Ammon's horn (tissue), 1 donor: ENCODE measurements at regions not wholly inside any gene's neighbourhood (a gene's known extent, or its start where the extent isn't known, plus 50 kb on each side); places are given as distances from the start of the nearest gene placed in this dataset.

ENCODE experiments used
- DNase-seq: peaks from one replicate; pipeline ENCODE4 v3.0.0-alpha.2; 2016; ENCODE audit warnings: low spot score

- no peak for DNase-seq
Measured at GRCh38 chr2:235360446-235360845, 133.4 kb upstream of the AGAP1 start.

GRCh38 chr2:235365743-235366142 lies 128.1 kb upstream of the AGAP1 start:
- no peak for DNase-seq

- no peak for DNase-seq
Measured at GRCh38 chr2:235366390-235366789, 127.5 kb upstream of the AGAP1 start.

GRCh38 chr2:235366807-235367206 lies 127.0 kb upstream of the AGAP1 start:
- DNase-seq = no peak

- DNase-seq = no peak
Measured at GRCh38 chr2:235371018-235371417, 122.8 kb upstream of the AGAP1 start.

GRCh38 chr2:235373171-235373570 lies 120.7 kb upstream of the AGAP1 start:
- no peak for DNase-seq

GRCh38 chr2:235377176-235377575 lies 116.7 kb upstream of the AGAP1 start:
- no peak for DNase-seq

GRCh38 chr2:235378246-235378645 lies 115.6 kb upstream of the AGAP1 start:
- DNase-seq = peak; percentile 36

GRCh38 chr2:235378944-235379343 lies 114.9 kb upstream of the AGAP1 start:
- DNase-seq = no peak

GRCh38 chr2:235381261-235381912 lies 112.5 kb upstream of the AGAP1 start:
- no peak for DNase-seq

- DNase-seq = no peak
Measured at GRCh38 chr2:235382179-235382578, 111.7 kb upstream of the AGAP1 start.

GRCh38 chr2:235382601-235383000 lies 111.2 kb upstream of the AGAP1 start:
- DNase-seq = no peak

- no peak for DNase-seq
Measured at GRCh38 chr2:235383272-235383843, 110.5 kb upstream of the AGAP1 start.

- peak; percentile 91 for DNase-seq
Measured at GRCh38 chr2:235384624-235385023, 109.2 kb upstream of the AGAP1 start.

- no peak for DNase-seq
Measured at GRCh38 chr2:235389626-235390025, 104.2 kb upstream of the AGAP1 start.

GRCh38 chr2:235390108-235390815 lies 103.6 kb upstream of the AGAP1 start:
- DNase-seq = peak; percentile 68

- DNase-seq = no peak
Measured at GRCh38 chr2:235390816-235391194, 103.0 kb upstream of the AGAP1 start.

GRCh38 chr2:235391921-235392615 lies 101.8 kb upstream of the AGAP1 start:
- no peak for DNase-seq

GRCh38 chr2:235394278-235394828 lies 99.5 kb upstream of the AGAP1 start:
- DNase-seq = no peak

GRCh38 chr2:235396071-235396846 lies 97.6 kb upstream of the AGAP1 start:
- no peak for DNase-seq

- DNase-seq = no peak
Measured at GRCh38 chr2:235398321-235398720, 95.5 kb upstream of the AGAP1 start.

GRCh38 chr2:235399895-235400294 lies 93.9 kb upstream of the AGAP1 start:
- no peak for DNase-seq
